ENCODE measurements at regions not wholly inside any gene's neighbourhood (a gene's known extent, or its start where the extent isn't known, plus 50 kb on each side); places are given as distances from the start of the nearest gene placed in this dataset.

DNA sequence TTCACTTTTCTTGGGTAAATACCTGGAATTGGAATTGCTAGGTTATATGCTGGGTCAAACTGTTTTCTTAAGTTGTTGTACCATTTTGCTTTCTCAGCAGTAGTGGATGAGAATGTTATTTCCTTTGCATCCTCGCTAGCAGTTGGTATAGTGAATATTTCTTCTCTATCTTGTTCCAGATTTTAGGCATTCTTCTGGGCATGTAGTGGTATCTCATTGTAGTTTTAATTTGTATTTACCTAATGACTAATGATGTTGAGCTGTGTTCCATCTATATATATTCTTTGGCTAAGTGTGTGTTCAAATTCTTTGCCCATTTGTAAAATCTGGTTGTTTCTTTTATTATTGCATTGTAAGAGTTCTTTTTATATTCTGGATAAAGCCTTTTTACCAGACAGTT lies 333.3 kb downstream of the MAT2B start:
- TF ChIP-seq, protein P1, sequence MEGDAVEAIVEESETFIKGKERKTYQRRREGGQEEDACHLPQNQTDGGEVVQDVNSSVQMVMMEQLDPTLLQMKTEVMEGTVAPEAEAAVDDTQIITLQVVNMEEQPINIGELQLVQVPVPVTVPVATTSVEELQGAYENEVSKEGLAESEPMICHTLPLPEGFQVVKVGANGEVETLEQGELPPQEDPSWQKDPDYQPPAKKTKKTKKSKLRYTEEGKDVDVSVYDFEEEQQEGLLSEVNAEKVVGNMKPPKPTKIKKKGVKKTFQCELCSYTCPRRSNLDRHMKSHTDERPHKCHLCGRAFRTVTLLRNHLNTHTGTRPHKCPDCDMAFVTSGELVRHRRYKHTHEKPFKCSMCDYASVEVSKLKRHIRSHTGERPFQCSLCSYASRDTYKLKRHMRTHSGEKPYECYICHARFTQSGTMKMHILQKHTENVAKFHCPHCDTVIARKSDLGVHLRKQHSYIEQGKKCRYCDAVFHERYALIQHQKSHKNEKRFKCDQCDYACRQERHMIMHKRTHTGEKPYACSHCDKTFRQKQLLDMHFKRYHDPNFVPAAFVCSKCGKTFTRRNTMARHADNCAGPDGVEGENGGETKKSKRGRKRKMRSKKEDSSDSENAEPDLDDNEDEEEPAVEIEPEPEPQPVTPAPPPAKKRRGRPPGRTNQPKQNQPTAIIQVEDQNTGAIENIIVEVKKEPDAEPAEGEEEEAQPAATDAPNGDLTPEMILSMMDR (IDR thresholded peaks at IDR 0.05; ENCODE audit: low read depth, low read length) = no peak
- TF ChIP-seq POLR2A (IDR thresholded peaks at IDR 0.05; ENCODE audit: extremely low read depth, insufficient read length) = no peak
- TF ChIP-seq, protein P2, sequence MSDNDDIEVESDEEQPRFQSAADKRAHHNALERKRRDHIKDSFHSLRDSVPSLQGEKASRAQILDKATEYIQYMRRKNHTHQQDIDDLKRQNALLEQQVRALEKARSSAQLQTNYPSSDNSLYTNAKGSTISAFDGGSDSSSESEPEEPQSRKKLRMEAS (IDR thresholded peaks at IDR 0.05; ENCODE audit: low read depth, low read length) = no peak

Measured in NB4 (cell line).